ENCODE measurements at regions not wholly inside any gene's neighbourhood (a gene's known extent, or its start where the extent isn't known, plus 50 kb on each side); places are given as distances from the start of the nearest gene placed in this dataset.
"Not testable (repeated sequence)": the region's sequence is repeated elsewhere in the genome, so short reads cannot be mapped to it uniquely, and the experiment has no call there.

- no peaks in the 10 kb centered on the region for H3K36me3 ChIP-seq
- intact Hi-C loops (cut with DNase I) = loop anchor here in 7 of 10 donors (5.0 to 10.0 kb wide), 2 partner anchors 428 to 430 kb away; partner anchors contain the start of gene ARL4A (in 7 of the 7)
- H3K4me3 ChIP-seq = no peak overlapping the region
- H3K4me1 ChIP-seq = no peaks in the 10 kb centered on the region
- H3K27me3 ChIP-seq = no peaks in the 10 kb centered on the region
- TF ChIP-seq CTCF (IDR thresholded peaks at IDR 0.05) = peak in 1 of 12 donors; percentile 14
- TF ChIP-seq POLR2A (IDR thresholded peaks at IDR 0.05) = no peak
- no peak for DNase-seq
- WGBS, 4 donors = 44 to 55% (median 50%) methylated on average over 5 of the region's 5 CpGs
- H3K9me3 ChIP-seq = peaks cover 0 to 1% (median 0%) of the 10 kb centered on the region in 12 donors
- no peak for ATAC-seq
- H3K27ac ChIP-seq = no peak overlapping the region
Observed at GRCh38 chr7:13115157-13115772, 427.8 kb downstream of the ARL4A start.

GRCh38 chr7:13115855-13116254 lies 428.4 kb downstream of the ARL4A start:
- Histone ChIP-seq H3K27ac (no peak overlapping the region), H3K4me1 (no peaks in the 10 kb centered on the region), H3K4me3 (no peak overlapping the region), H3K36me3 (no peaks in the 10 kb centered on the region), H3K9me3 (peaks cover 0 to under 1% (median 0%) of the 10 kb centered on the region in 12 donors), H3K27me3 (no peaks in the 10 kb centered on the region)
- no peak for DNase-seq
- ATAC-seq = no peak
- intact Hi-C loops (cut with DNase I) = loop anchor here in 8 of 10 donors (2.0 to 10.0 kb wide), 3 partner anchors 429 to 431 kb away; partner anchors contain the start of gene ARL4A (in 8 of the 8)
- TF ChIP-seq POLR2A (IDR thresholded peaks at IDR 0.05) = no peak
- no peak for TF ChIP-seq CTCF (IDR thresholded peaks at IDR 0.05)

GRCh38 chr7:13117103-13117502 lies 429.7 kb downstream of the ARL4A start:
- Histone ChIP-seq H3K27me3 (no peaks in the 10 kb centered on the region), H3K36me3 (no peaks in the 10 kb centered on the region), H3K4me1 (no peaks in the 10 kb centered on the region), H3K27ac (no peak overlapping the region), H3K9me3 (peaks cover 0 to 11% (median 0%) of the 10 kb centered on the region in 12 donors), H3K4me3 (no peak overlapping the region)
- 34 to 45% (median 38%) methylated on average over 2 of the region's 2 CpGs for WGBS, 4 donors
- TF ChIP-seq CTCF (IDR thresholded peaks at IDR 0.05) = peak in 9 of 12 donors; percentile 10 to 49 (median 32)
- no peak for TF ChIP-seq POLR2A (IDR thresholded peaks at IDR 0.05)
- intact Hi-C loops (cut with DNase I) = loop anchor here in 8 of 10 donors (2.0 to 10.0 kb wide), 3 partner anchors 430 to 432 kb away; partner anchors contain the start of gene ARL4A (in 8 of the 8)
- DNase-seq (no peak), ATAC-seq (no peak)

- Histone ChIP-seq H3K4me1 (no peaks in the 10 kb centered on the region), H3K36me3 (no peaks in the 10 kb centered on the region), H3K4me3 (no peak overlapping the region), H3K27ac (no peak overlapping the region), H3K9me3 (peaks cover 0 to 15% (median 0%) of the 10 kb centered on the region in 12 donors), H3K27me3 (no peaks in the 10 kb centered on the region)
- no peak for TF ChIP-seq CTCF (IDR thresholded peaks at IDR 0.05)
- no peak for TF ChIP-seq POLR2A (IDR thresholded peaks at IDR 0.05)
- intact Hi-C loops (cut with DNase I) = loop anchor here in 8 of 10 donors (2.0 to 10.0 kb wide), 3 partner anchors 430 to 433 kb away; partner anchors contain the start of gene ARL4A (in 8 of the 8)
- ATAC-seq (no peak), DNase-seq (no peak)
Observed at GRCh38 chr7:13117592-13117991, 430.2 kb downstream of the ARL4A start.

- not testable (repeated sequence) for DNase-seq, H3K4me1 ChIP-seq, H3K36me3 ChIP-seq, ATAC-seq, H3K27ac ChIP-seq, H3K4me3 ChIP-seq, H3K27me3 ChIP-seq
- intact Hi-C loops (cut with DNase I) = loop anchor here in 1 of 10 donors (10.0 kb wide), 1 partner anchor 60 kb away; no protein-coding TSS in a partner anchor
- peaks cover 0 to 28% (median 0%) of the 10 kb centered on the region in 12 donors for H3K9me3 ChIP-seq
- WGBS, 4 donors = 93 to 100% (median 95%) methylated on average over 2 of the region's 2 CpGs
Observed at GRCh38 chr7:13124629-13125028, 437.2 kb downstream of the ARL4A start.

Data from heart left ventricle (tissue), 16 donors.